ENCODE measurements at regions not wholly inside any gene's neighbourhood (a gene's known extent, or its start where the extent isn't known, plus 50 kb on each side); places are given as distances from the start of the nearest gene placed in this dataset.

- TF ChIP-seq GATA2 (IDR thresholded peaks at IDR 0.05; ENCODE audit: low read depth, low read length) (no peak), GATA3 (IDR thresholded peaks at IDR 0.05; ENCODE audit: low read depth, low read length) (no peak)
Measured at GRCh38 chr5:125584140-125584520, 837.7 kb upstream of the ZNF608 start.

GRCh38 chr5:125587631-125588030, 835.6 kb upstream of the GRAMD2B start:
- TF ChIP-seq GATA3 (IDR thresholded peaks at IDR 0.05; ENCODE audit: low read depth, low read length) (no peak), GATA2 (IDR thresholded peaks at IDR 0.05; ENCODE audit: low read depth, low read length) (no peak)

GRCh38 chr5:125592856-125593255, 830.4 kb upstream of the GRAMD2B start:
- no peak for TF ChIP-seq GATA3 (IDR thresholded peaks at IDR 0.05; ENCODE audit: low read depth, low read length)

GRCh38 chr5:125595095-125595494, 828.1 kb upstream of the GRAMD2B start:
- TF ChIP-seq GATA2 (IDR thresholded peaks at IDR 0.05; ENCODE audit: low read depth, low read length) = no peak
- TF ChIP-seq GATA3 (IDR thresholded peaks at IDR 0.05; ENCODE audit: low read depth, low read length) = no peak

GRCh38 chr5:125595845-125596244, 827.4 kb upstream of the GRAMD2B start:
- TF ChIP-seq GATA2 (IDR thresholded peaks at IDR 0.05; ENCODE audit: low read depth, low read length) (no peak), GATA3 (IDR thresholded peaks at IDR 0.05; ENCODE audit: low read depth, low read length) (no peak)

GRCh38 chr5:125597338-125597737, 825.9 kb upstream of the GRAMD2B start:
- TF ChIP-seq GATA3 (IDR thresholded peaks at IDR 0.05; ENCODE audit: low read depth, low read length) (no peak), GATA2 (IDR thresholded peaks at IDR 0.05; ENCODE audit: low read depth, low read length) (no peak)

- TF ChIP-seq GATA3 (IDR thresholded peaks at IDR 0.05; ENCODE audit: low read depth, low read length) = no peak
- TF ChIP-seq GATA2 (IDR thresholded peaks at IDR 0.05; ENCODE audit: low read depth, low read length) = no peak
Measured at GRCh38 chr5:125600559-125600958, 822.6 kb upstream of the GRAMD2B start.

- TF ChIP-seq GATA3 (IDR thresholded peaks at IDR 0.05; ENCODE audit: low read depth, low read length) = no peak
- no peak for TF ChIP-seq GATA2 (IDR thresholded peaks at IDR 0.05; ENCODE audit: low read depth, low read length)
Measured at GRCh38 chr5:125602184-125602583, 821.0 kb upstream of the GRAMD2B start.

GRCh38 chr5:125603321-125603720, 819.9 kb upstream of the GRAMD2B start:
- TF ChIP-seq GATA3 (IDR thresholded peaks at IDR 0.05; ENCODE audit: low read depth, low read length) = no peak
- TF ChIP-seq GATA2 (IDR thresholded peaks at IDR 0.05; ENCODE audit: low read depth, low read length) = no peak

- TF ChIP-seq GATA2 (IDR thresholded peaks at IDR 0.05; ENCODE audit: low read depth, low read length) (no peak), GATA3 (IDR thresholded peaks at IDR 0.05; ENCODE audit: low read depth, low read length) (no peak)
Measured at GRCh38 chr5:125604104-125604503, 819.1 kb upstream of the GRAMD2B start.

GRCh38 chr5:125607018-125607417, 816.2 kb upstream of the GRAMD2B start:
- TF ChIP-seq GATA2 (IDR thresholded peaks at IDR 0.05; ENCODE audit: low read depth, low read length) (no peak), GATA3 (IDR thresholded peaks at IDR 0.05; ENCODE audit: low read depth, low read length) (no peak)

GRCh38 chr5:125609011-125609410, 814.2 kb upstream of the GRAMD2B start:
- no peak for TF ChIP-seq GATA2 (IDR thresholded peaks at IDR 0.05; ENCODE audit: low read depth, low read length)
- TF ChIP-seq GATA3 (IDR thresholded peaks at IDR 0.05; ENCODE audit: low read depth, low read length) = no peak

- no peak for TF ChIP-seq GATA3 (IDR thresholded peaks at IDR 0.05; ENCODE audit: low read depth, low read length)
- TF ChIP-seq GATA2 (IDR thresholded peaks at IDR 0.05; ENCODE audit: low read depth, low read length) = no peak
Measured at GRCh38 chr5:125610892-125611291, 812.3 kb upstream of the GRAMD2B start.

- no peak for TF ChIP-seq GATA3 (IDR thresholded peaks at IDR 0.05; ENCODE audit: low read depth, low read length)
- no peak for TF ChIP-seq GATA2 (IDR thresholded peaks at IDR 0.05; ENCODE audit: low read depth, low read length)
Measured at GRCh38 chr5:125611541-125611940, 811.7 kb upstream of the GRAMD2B start.

- TF ChIP-seq GATA3 (IDR thresholded peaks at IDR 0.05; ENCODE audit: low read depth, low read length) (no peak), GATA2 (IDR thresholded peaks at IDR 0.05; ENCODE audit: low read depth, low read length) (no peak)
Measured at GRCh38 chr5:125612181-125612721, 811.0 kb upstream of the GRAMD2B start.

- TF ChIP-seq GATA2 (IDR thresholded peaks at IDR 0.05; ENCODE audit: low read depth, low read length) = no peak
- TF ChIP-seq GATA3 (IDR thresholded peaks at IDR 0.05; ENCODE audit: low read depth, low read length) = no peak
Measured at GRCh38 chr5:125612776-125613175, 810.4 kb upstream of the GRAMD2B start.

All from SH-SY5Y (cell line).